HL-60 (cell line): ENCODE measurements at regions not wholly inside any gene's neighbourhood (a gene's known extent, or its start where the extent isn't known, plus 50 kb on each side); places are given as distances from the start of the nearest gene placed in this dataset.

Experiments
- DNase-seq, 2 experiments: peaks; one replicate each; pipeline ENCODE4 v3.0.0-alpha.2; 2010 to 2020; ENCODE audit warnings: low read depth in 1 of 2, low spot score in 1 of 2
- H3K27ac ChIP-seq: fragments of 250-450 bp; sonication (Bioruptor Pico); replicated peaks from 2 replicates; pipeline ENCODE4 v1.5.1; 2020; ENCODE audit warnings: mild to moderate bottlenecking, moderate library complexity
- H3K27me3 ChIP-seq: fragments of 250-450 bp; sonication (Bioruptor Pico); 2 replicates; pipeline ENCODE4 v1.5.1; 2021; ENCODE audit warnings: mild to moderate bottlenecking, moderate library complexity; ENCODE audit not compliant: insufficient read depth, poor library complexity, severe bottlenecking
- H3K4me3 ChIP-seq: replicated peaks from 2 replicates; pipeline ENCODE4 v1.5.1; 2011; ENCODE audit warnings: mild to moderate bottlenecking, control low read depth, low read length; ENCODE audit not compliant: insufficient read depth
- GABPA ChIP-seq: IDR thresholded peaks from 2 replicates; pipeline ENCODE4 v1.6.1; 2012; ENCODE audit warnings: low read depth
- POLR2AphosphoS5 ChIP-seq: IDR thresholded peaks from 2 replicates; pipeline ENCODE4 v1.6.1; 2012; ENCODE audit warnings: low read depth
- SPI1 ChIP-seq: IDR thresholded peaks from 2 replicates; pipeline ENCODE4 v1.6.1; 2012; ENCODE audit warnings: low read depth, mild to moderate bottlenecking, borderline replicate concordance
- TF ChIP-seq, protein P1 (sequence below): IDR thresholded peaks from one replicate; pipeline ENCODE4 v1.5.1; 2011; ENCODE audit warnings: low read length, control low read depth, inconsistent platforms; ENCODE audit not compliant: insufficient read depth
- TF ChIP-seq, protein P2 (sequence below): IDR thresholded peaks from 2 replicates; pipeline ENCODE4 v1.6.1; 2012; ENCODE audit warnings: low read depth; ENCODE audit not compliant: insufficient replicate concordance

DNA sequence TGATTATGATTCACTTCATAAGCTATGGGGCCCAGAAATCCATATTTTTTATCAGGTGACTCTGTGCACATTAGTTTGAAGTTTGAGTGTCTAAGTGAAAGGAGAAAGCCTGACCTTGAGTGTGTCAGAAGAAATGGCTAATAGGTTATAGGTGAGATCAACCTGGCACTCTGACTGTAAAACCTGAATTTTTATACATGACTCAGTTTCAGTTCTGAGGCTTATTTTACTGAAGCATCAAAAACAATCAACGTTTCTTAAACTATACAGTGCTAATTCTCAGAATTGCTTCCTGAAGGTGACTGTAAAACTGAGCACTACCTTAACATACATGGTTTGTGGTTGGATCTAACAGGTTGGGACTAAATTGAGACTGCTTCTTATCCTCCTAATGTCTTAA is 159.4 kb upstream of the AHR start:
- DNase-seq: no peak

DNA sequence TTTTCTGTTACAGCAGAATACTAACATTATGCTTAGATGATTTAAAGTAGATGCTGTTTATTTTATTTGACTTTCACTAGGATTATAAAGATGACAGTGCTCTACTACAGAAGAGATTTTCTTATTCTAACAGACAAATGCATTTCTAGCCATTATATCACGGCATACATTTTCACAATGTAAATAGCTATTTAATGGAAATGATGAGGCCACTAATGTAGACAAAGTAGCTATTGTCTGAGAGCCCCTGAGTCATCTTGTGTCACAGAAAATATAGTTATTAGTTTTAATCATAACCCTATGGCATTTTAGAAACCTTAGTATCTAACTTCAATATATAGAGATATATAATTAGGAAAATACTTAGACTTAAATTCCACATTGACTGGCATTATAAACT is 158.0 kb upstream of the AHR start:
- H3K4me3 ChIP-seq: no peak overlapping the region
- no peak for TF ChIP-seq POLR2AphosphoS5
- no peak for TF ChIP-seq GABPA
- TF ChIP-seq, protein P1, sequence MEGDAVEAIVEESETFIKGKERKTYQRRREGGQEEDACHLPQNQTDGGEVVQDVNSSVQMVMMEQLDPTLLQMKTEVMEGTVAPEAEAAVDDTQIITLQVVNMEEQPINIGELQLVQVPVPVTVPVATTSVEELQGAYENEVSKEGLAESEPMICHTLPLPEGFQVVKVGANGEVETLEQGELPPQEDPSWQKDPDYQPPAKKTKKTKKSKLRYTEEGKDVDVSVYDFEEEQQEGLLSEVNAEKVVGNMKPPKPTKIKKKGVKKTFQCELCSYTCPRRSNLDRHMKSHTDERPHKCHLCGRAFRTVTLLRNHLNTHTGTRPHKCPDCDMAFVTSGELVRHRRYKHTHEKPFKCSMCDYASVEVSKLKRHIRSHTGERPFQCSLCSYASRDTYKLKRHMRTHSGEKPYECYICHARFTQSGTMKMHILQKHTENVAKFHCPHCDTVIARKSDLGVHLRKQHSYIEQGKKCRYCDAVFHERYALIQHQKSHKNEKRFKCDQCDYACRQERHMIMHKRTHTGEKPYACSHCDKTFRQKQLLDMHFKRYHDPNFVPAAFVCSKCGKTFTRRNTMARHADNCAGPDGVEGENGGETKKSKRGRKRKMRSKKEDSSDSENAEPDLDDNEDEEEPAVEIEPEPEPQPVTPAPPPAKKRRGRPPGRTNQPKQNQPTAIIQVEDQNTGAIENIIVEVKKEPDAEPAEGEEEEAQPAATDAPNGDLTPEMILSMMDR: no peak
- TF ChIP-seq, protein P2, sequence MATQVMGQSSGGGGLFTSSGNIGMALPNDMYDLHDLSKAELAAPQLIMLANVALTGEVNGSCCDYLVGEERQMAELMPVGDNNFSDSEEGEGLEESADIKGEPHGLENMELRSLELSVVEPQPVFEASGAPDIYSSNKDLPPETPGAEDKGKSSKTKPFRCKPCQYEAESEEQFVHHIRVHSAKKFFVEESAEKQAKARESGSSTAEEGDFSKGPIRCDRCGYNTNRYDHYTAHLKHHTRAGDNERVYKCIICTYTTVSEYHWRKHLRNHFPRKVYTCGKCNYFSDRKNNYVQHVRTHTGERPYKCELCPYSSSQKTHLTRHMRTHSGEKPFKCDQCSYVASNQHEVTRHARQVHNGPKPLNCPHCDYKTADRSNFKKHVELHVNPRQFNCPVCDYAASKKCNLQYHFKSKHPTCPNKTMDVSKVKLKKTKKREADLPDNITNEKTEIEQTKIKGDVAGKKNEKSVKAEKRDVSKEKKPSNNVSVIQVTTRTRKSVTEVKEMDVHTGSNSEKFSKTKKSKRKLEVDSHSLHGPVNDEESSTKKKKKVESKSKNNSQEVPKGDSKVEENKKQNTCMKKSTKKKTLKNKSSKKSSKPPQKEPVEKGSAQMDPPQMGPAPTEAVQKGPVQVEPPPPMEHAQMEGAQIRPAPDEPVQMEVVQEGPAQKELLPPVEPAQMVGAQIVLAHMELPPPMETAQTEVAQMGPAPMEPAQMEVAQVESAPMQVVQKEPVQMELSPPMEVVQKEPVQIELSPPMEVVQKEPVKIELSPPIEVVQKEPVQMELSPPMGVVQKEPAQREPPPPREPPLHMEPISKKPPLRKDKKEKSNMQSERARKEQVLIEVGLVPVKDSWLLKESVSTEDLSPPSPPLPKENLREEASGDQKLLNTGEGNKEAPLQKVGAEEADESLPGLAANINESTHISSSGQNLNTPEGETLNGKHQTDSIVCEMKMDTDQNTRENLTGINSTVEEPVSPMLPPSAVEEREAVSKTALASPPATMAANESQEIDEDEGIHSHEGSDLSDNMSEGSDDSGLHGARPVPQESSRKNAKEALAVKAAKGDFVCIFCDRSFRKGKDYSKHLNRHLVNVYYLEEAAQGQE: no peak
- no peak for TF ChIP-seq SPI1
- no peak for DNase-seq
- no peaks in the 10 kb centered on the region for H3K27me3 ChIP-seq
- H3K27ac ChIP-seq: no peak overlapping the region

More for the DNA sequence above, 159.4 kb upstream of the AHR start:
- Histone ChIP-seq H3K27me3 (no peaks in the 10 kb centered on the region), H3K27ac (no peak overlapping the region), H3K4me3 (no peak overlapping the region)
- TF ChIP-seq, protein P1: no peak
- TF ChIP-seq SPI1 (no peak), GABPA (no peak), POLR2AphosphoS5 (no peak)
- TF ChIP-seq, protein P2: no peak

DNA sequence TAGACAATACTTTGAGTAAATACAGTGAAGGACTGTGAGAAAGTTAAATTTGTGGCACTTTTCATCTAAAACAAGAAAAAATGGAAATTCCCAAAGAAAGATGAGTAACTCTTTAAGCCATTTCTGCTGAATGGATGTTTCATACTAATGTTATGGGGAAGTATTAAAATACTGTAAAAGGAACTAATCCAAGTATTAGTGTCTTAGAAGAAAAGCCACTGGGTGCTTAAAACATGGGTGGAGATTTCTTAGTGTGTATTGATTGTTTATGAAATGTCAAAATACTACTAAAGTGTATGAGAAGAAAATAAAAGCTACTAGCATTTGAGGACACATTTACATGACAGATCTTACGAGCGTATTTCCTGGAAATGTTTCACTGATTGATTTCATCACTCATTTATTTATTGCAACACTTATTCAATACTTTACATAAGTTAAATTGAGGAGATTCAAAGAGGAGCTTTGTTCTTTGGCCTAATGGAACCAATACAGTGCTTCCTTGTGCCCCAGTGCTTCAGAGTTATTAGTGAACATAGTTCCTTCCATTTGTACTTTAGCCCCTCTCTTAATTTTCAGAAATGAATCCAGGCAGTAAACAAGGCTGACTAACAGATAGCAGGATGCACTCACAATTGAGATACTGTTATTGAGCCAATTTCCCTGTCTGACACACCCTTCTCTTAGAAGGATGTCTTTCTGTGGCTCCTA is 155.5 kb upstream of the AHR start:
- Histone ChIP-seq H3K27ac (0 out of 2 replicates have a peak overlapping the region, but pooled peaks have one; percentile 10), H3K4me3 (no peak overlapping the region), H3K27me3 (no peaks in the 10 kb centered on the region)
- no peak for DNase-seq
- TF ChIP-seq, protein P2: no peak
- TF ChIP-seq POLR2AphosphoS5: no peak
- TF ChIP-seq SPI1: no peak
- TF ChIP-seq GABPA: no peak
- TF ChIP-seq, protein P1: no peak
